ENCODE measurements at regions not wholly inside any gene's neighbourhood (a gene's known extent, or its start where the extent isn't known, plus 50 kb on each side); places are given as distances from the start of the nearest gene placed in this dataset.

DNA sequence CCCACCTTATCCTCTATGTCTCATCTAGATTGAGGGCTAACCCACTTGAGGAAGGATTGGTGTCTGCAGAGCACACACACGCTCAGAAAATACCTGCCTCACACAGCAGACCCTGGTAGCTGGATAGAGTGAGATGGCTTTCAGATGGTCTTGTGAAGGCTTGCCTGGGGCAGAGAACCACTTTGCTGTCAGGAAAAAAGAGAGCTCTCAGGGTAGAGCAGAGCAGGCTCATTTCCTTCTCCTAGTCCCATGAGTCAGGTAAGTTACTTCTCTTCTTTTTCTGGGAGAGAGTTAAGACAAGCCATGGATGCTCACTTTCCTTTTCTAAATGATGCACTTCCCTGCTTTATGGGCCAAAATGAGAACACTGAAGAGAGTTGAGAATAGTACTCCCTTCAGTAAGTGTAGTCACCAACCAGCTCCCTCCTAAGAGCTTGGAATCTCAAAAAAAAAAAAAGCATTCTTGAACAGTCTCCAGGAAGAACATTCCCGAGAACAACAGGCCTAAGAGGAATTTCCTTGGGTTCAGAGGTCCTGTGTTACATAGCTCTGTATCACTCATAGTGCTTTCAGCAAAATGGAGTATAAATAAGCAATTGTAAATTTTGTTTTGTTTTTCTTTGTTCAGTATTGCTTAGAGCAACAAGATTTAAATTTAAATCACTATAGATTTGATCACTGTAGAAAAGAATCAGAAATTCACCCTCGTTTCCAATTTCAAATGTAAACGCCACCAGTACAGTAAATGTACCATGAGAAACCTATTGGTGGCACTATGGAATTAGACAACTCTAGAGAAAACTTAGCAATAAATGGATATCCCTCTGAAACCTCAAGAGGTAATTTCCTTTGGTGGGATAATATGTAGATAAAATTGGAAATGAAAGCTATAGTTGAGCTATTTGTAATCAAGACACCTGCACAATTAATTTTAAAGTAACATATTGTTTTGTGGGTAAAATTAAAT, 530.3 kb downstream of the RFPL4B start:
- Mint-ChIP-seq H3K9me3 (no peaks in the 10 kb centered on the region), H3K36me3 (ENCODE audit: low read depth) (no peaks in the 10 kb centered on the region), H3K27me3 (ENCODE audit: insufficient read depth, low read depth, poor library complexity) (no peaks in the 10 kb centered on the region), H3K4me1 (peaks cover 3% of the 10 kb centered on the region; the same call in 1 of the 3 replicates), H3K27ac (0 out of 2 replicates have a peak overlapping the region, but pooled peaks have one; percentile 44), H3K4me3 (no peak overlapping the region)
- H3K4me2 ChIP-seq, result no peak overlapping the region
- H2AFZ ChIP-seq, result 0 out of 2 replicates have a peak overlapping the region, but pooled peaks have one; percentile 12
- H3F3A ChIP-seq (replicated peaks; ENCODE audit: low read depth), result no peaks in the 10 kb centered on the region
- no peaks in the 10 kb centered on the region for H3K4me1 ChIP-seq (ENCODE audit: insufficient read depth)
- no peaks in the 10 kb centered on the region for H3K27me3 ChIP-seq (ENCODE audit: insufficient read depth)
- no peaks in the 10 kb centered on the region for H3K36me3 ChIP-seq (ENCODE audit: insufficient read depth)
- TF ChIP-seq POLR2AphosphoS5 (IDR thresholded peaks at IDR 0.05; ENCODE audit: low read depth) (no peak), ZNF462 (CRISPR knock-in tag; IDR thresholded peaks at IDR 0.05) (no peak), REST (IDR thresholded peaks at IDR 0.05; ENCODE audit: unreplicated experiment) (no peak), EZH2 (IDR thresholded peaks at IDR 0.05; ENCODE audit: low read depth, unreplicated experiment) (no peak), CREB1 (CRISPR knock-in tag; IDR thresholded peaks at IDR 0.05; ENCODE audit: low read depth) (no peak), EZH2phosphoT487 (IDR thresholded peaks at IDR 0.05; ENCODE audit: unreplicated experiment) (no peak), ZNF331 (CRISPR knock-in tag; IDR thresholded peaks at IDR 0.05; ENCODE audit: low read depth) (no peak), JUNB (IDR thresholded peaks at IDR 0.05; ENCODE audit: unreplicated experiment) (no peak), ZNF114 (CRISPR knock-in tag; IDR thresholded peaks at IDR 0.05) (no peak), NANOG (IDR thresholded peaks at IDR 0.05; ENCODE audit: borderline replicate concordance) (no peak), STAT1 (IDR thresholded peaks at IDR 0.05; ENCODE audit: unreplicated experiment) (no peak)
- TF ChIP-seq, protein P1, sequence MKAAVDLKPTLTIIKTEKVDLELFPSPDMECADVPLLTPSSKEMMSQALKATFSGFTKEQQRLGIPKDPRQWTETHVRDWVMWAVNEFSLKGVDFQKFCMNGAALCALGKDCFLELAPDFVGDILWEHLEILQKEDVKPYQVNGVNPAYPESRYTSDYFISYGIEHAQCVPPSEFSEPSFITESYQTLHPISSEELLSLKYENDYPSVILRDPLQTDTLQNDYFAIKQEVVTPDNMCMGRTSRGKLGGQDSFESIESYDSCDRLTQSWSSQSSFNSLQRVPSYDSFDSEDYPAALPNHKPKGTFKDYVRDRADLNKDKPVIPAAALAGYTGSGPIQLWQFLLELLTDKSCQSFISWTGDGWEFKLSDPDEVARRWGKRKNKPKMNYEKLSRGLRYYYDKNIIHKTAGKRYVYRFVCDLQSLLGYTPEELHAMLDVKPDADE (IDR thresholded peaks at IDR 0.05), result no peak
- TF ChIP-seq, protein P2, sequence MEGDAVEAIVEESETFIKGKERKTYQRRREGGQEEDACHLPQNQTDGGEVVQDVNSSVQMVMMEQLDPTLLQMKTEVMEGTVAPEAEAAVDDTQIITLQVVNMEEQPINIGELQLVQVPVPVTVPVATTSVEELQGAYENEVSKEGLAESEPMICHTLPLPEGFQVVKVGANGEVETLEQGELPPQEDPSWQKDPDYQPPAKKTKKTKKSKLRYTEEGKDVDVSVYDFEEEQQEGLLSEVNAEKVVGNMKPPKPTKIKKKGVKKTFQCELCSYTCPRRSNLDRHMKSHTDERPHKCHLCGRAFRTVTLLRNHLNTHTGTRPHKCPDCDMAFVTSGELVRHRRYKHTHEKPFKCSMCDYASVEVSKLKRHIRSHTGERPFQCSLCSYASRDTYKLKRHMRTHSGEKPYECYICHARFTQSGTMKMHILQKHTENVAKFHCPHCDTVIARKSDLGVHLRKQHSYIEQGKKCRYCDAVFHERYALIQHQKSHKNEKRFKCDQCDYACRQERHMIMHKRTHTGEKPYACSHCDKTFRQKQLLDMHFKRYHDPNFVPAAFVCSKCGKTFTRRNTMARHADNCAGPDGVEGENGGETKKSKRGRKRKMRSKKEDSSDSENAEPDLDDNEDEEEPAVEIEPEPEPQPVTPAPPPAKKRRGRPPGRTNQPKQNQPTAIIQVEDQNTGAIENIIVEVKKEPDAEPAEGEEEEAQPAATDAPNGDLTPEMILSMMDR (conservative IDR thresholded peaks at IDR 0.05; ENCODE audit: low read depth in 2 of 2), result no peak; a peak in 1 of 4 replicates
- no peaks in the 10 kb centered on the region for H3K9me2 ChIP-seq (ENCODE audit: insufficient read depth)
- peak; percentile 56 for DNase-seq (ENCODE audit: low spot score)
- no peak overlapping the region for H3K27ac ChIP-seq (ENCODE audit: low read depth)
- H3K4me3 ChIP-seq, result no peak overlapping the region
- H3K79me2 ChIP-seq (replicated peaks; ENCODE audit: insufficient read depth), result no peaks in the 10 kb centered on the region
- H4K20me1 ChIP-seq (replicated peaks; ENCODE audit: insufficient read depth), result no peaks in the 10 kb centered on the region
- ATAC-seq, result no peak
